Breast epithelium (tissue), 4 donors: ENCODE measurements at regions not wholly inside any gene's neighbourhood (a gene's known extent, or its start where the extent isn't known, plus 50 kb on each side); places are given as distances from the start of the nearest gene placed in this dataset.

Experiments
- DNase-seq, 2 donors: peaks; one replicate each; pipeline ENCODE4 v3.0.0-alpha.2; 2019; ENCODE audit warnings: low spot score in 2 of 2
- H3K27ac ChIP-seq, 2 donors: fragments of 200-600 bp; sonication (generic) in 1 of 2; one replicate each; pipeline ENCODE4 v1.5.1; 2016 to 2019; ENCODE audit warnings: mild to moderate bottlenecking in 1 of 2
- H3K27me3 ChIP-seq, 2 donors: fragments of 200-600 bp; sonication (generic) in 1 of 2; one replicate each; pipeline versions ENCODE4 v1.5.1 to v1.6.0; 2017 to 2019; ENCODE audit warnings: control low read depth in 1 of 2, mild to moderate bottlenecking in 1 of 2
- H3K36me3 ChIP-seq: fragments of 200-600 bp; one replicate; pipeline ENCODE4 v1.5.1; 2019
- H3K4me1 ChIP-seq, 2 donors: fragments of 200-600 bp; sonication (generic); one replicate each; pipeline ENCODE4 v1.5.1; 2016 to 2019; ENCODE audit warnings: control low read depth in 1 of 2
- H3K4me3 ChIP-seq, 3 donors: fragments of 200-600 bp; sonication (generic); 1 replicate in 2 of 3; 2 replicates in 1 of 3; pipeline ENCODE4 v1.5.1; 2016 to 2019; ENCODE audit warnings: mild to moderate bottlenecking in 3 of 3, moderate library complexity in 2 of 3
- H3K9me3 ChIP-seq, 2 donors: fragments of 200-600 bp; sonication (generic) in 1 of 2; one replicate each; pipeline ENCODE4 v1.5.1; 2016 to 2019; ENCODE audit warnings: control low read depth in 1 of 2
- POLR2A ChIP-seq: fragments of 450-650 bp; IDR thresholded peaks from one replicate; pipeline ENCODE4 v1.6.1; 2016; ENCODE audit warnings: antibody characterized with exemption, mild to moderate bottlenecking, moderate library complexity
- POLR2AphosphoS5 ChIP-seq, 3 donors: sonication (generic); formaldehyde crosslinking; IDR thresholded peaks; one replicate each; pipeline ENCODE4 v1.6.1; 2017; ENCODE audit warnings: antibody characterized with exemption in 3 of 3
- intact Hi-C: fragments of 100-400 bp; cut with DNase I; formaldehyde crosslinking; loops from one replicate; pipeline ENCODE4 v1.15.1; 2023; ENCODE audit warnings: low total_unique reads
- TF ChIP-seq, protein P1 (sequence below), 3 donors: fragments of 450-650 bp; IDR thresholded peaks; one replicate each; pipeline ENCODE4 v1.5.1; 2016 to 2017; ENCODE audit warnings: antibody characterized with exemption in 3 of 3, mild to moderate bottlenecking in 3 of 3, moderate library complexity in 3 of 3

DNA sequence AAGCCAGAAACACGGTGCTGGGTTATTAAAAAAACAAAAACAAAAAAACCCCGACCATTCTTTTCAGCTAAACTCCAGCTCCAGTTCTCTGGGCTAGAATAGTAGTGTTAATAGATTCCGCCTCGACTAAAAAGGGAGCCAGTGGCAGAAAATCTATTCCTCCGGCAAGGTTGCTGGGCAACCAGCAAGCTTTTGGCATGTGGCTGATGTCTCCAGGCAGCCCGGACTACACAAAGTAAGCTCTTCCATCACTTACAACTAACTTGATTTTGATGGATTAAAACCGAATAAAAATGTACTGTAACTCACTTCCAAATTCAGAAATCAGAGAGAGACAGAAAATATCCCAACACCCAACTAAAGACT, 126.4 kb upstream of the FOXN3 start:
- intact Hi-C loops, result no loop called here
- Histone ChIP-seq H3K4me1 (no peaks in the 10 kb centered on the region), H3K9me3 (no peaks in the 10 kb centered on the region), H3K4me3 (no peak overlapping the region), H3K36me3 (no peaks in the 10 kb centered on the region), H3K27ac (no peak overlapping the region), H3K27me3 (no peaks in the 10 kb centered on the region)
- DNase-seq, result no peak
- TF ChIP-seq, protein P1, sequence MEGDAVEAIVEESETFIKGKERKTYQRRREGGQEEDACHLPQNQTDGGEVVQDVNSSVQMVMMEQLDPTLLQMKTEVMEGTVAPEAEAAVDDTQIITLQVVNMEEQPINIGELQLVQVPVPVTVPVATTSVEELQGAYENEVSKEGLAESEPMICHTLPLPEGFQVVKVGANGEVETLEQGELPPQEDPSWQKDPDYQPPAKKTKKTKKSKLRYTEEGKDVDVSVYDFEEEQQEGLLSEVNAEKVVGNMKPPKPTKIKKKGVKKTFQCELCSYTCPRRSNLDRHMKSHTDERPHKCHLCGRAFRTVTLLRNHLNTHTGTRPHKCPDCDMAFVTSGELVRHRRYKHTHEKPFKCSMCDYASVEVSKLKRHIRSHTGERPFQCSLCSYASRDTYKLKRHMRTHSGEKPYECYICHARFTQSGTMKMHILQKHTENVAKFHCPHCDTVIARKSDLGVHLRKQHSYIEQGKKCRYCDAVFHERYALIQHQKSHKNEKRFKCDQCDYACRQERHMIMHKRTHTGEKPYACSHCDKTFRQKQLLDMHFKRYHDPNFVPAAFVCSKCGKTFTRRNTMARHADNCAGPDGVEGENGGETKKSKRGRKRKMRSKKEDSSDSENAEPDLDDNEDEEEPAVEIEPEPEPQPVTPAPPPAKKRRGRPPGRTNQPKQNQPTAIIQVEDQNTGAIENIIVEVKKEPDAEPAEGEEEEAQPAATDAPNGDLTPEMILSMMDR (IDR thresholded peaks at IDR 0.05), result no peak
- no peak for TF ChIP-seq POLR2A
- TF ChIP-seq POLR2AphosphoS5 (IDR thresholded peaks at IDR 0.05), result no peak

GRCh38 chr14:89542786-89543424, 125.9 kb upstream of the FOXN3 start:
- no peak for TF ChIP-seq POLR2A
- TF ChIP-seq POLR2AphosphoS5 (IDR thresholded peaks at IDR 0.05), result no peak
- TF ChIP-seq, protein P1 (IDR thresholded peaks at IDR 0.05), result no peak
- intact Hi-C loops, result no loop called here
- Histone ChIP-seq H3K27me3 (no peaks in the 10 kb centered on the region), H3K9me3 (no peaks in the 10 kb centered on the region), H3K4me1 (no peaks in the 10 kb centered on the region), H3K36me3 (no peaks in the 10 kb centered on the region), H3K27ac (no peak overlapping the region), H3K4me3 (no peak overlapping the region)
- DNase-seq, result no peak

- Histone ChIP-seq H3K4me3 (no peak overlapping the region), H3K36me3 (no peaks in the 10 kb centered on the region), H3K9me3 (no peaks in the 10 kb centered on the region), H3K27me3 (no peaks in the 10 kb centered on the region), H3K27ac (no peak overlapping the region), H3K4me1 (no peaks in the 10 kb centered on the region)
- no peak for DNase-seq
- intact Hi-C loops, result no loop called here
- no peak for TF ChIP-seq POLR2AphosphoS5 (IDR thresholded peaks at IDR 0.05)
- no peak for TF ChIP-seq POLR2A
- TF ChIP-seq, protein P1 (IDR thresholded peaks at IDR 0.05), result no peak
Measured at GRCh38 chr14:89540830-89541470, 123.9 kb upstream of the FOXN3 start.

GRCh38 chr14:89540009-89540829, 123.2 kb upstream of the FOXN3 start:
- no peaks in the 10 kb centered on the region for H3K27me3 ChIP-seq
- intact Hi-C loops, result no loop called here
- DNase-seq, result no peak
- H3K27ac ChIP-seq, result no peak overlapping the region
- H3K9me3 ChIP-seq, result no peaks in the 10 kb centered on the region
- H3K4me3 ChIP-seq, result no peak overlapping the region
- H3K4me1 ChIP-seq, result no peaks in the 10 kb centered on the region
- TF ChIP-seq POLR2A, result no peak
- H3K36me3 ChIP-seq, result no peaks in the 10 kb centered on the region

GRCh38 chr14:89537911-89538310, 120.9 kb upstream of the FOXN3 start:
- intact Hi-C loops, result no loop called here
- TF ChIP-seq, protein P1 (IDR thresholded peaks at IDR 0.05), result no peak
- TF ChIP-seq POLR2A, result no peak
- TF ChIP-seq POLR2AphosphoS5 (IDR thresholded peaks at IDR 0.05), result no peak
- no peak overlapping the region for H3K4me3 ChIP-seq

More at GRCh38 chr14:89537911-89538310, 120.9 kb upstream of the FOXN3 start:
- Histone ChIP-seq H3K4me1 (peaks cover 0 to 4% of the 10 kb centered on the region in 2 donors), H3K27me3 (no peaks in the 10 kb centered on the region), H3K36me3 (no peaks in the 10 kb centered on the region), H3K9me3 (no peaks in the 10 kb centered on the region), H3K27ac (no peak overlapping the region)
- no peak for DNase-seq
